ENCODE measurements at regions not wholly inside any gene's neighbourhood (a gene's known extent, or its start where the extent isn't known, plus 50 kb on each side); places are given as distances from the start of the nearest gene placed in this dataset.

DNA sequence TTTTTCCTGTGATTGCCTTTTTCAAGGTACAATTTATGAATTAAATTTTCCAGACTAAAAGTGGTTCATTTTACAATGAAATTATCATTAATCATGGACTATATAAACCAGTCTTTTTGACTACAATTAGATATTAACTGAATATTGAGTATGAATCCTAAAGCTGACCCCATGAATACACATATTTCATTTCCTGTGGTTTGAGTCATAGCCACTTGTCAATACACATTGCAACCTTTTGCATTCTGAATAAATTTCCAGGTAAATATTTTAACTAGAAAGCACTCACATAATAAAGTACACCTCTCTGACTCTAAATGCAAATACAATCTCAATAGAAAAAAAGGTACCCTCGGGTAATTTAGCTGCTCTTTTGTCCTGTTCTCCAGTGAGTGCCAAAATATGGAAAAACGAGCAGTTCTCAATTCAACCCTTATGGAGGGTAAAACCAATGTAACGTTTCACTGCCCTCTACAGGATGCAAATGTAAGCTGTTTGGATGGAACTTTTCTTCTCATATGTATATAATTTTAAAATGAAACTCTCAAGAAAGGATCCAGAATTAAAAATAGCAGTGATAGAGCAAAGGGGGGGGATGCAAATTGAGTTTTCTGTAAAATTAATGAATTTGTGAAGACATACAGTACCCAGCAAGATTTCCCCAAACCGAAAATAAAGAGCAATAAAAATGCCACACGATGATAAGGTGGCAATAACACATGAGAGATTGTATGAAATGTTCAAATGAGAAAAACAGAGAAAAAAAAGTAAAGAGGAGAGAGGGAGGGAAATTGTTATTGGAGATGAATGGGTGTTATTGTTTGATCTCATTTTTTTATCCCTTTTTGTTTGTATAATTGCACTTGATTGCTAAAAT is 1795.7 kb upstream of the PIK3C3 start:
- TF ChIP-seq SIN3A (IDR thresholded peaks at IDR 0.05; ENCODE audit: borderline replicate concordance, insufficient read depth, low read length) (no peak), POLR2AphosphoS5 (IDR thresholded peaks at IDR 0.05; ENCODE audit: low read depth, low read length) (no peak), TAF1 (IDR thresholded peaks at IDR 0.05; ENCODE audit: borderline replicate concordance, insufficient read depth, low read length) (no peak), FOXP2 (optimal IDR thresholded peaks at IDR 0.05; ENCODE audit: borderline replicate concordance, extremely low read depth, extremely low read length, insufficient read depth) (no peak)
- TF ChIP-seq, protein P1, sequence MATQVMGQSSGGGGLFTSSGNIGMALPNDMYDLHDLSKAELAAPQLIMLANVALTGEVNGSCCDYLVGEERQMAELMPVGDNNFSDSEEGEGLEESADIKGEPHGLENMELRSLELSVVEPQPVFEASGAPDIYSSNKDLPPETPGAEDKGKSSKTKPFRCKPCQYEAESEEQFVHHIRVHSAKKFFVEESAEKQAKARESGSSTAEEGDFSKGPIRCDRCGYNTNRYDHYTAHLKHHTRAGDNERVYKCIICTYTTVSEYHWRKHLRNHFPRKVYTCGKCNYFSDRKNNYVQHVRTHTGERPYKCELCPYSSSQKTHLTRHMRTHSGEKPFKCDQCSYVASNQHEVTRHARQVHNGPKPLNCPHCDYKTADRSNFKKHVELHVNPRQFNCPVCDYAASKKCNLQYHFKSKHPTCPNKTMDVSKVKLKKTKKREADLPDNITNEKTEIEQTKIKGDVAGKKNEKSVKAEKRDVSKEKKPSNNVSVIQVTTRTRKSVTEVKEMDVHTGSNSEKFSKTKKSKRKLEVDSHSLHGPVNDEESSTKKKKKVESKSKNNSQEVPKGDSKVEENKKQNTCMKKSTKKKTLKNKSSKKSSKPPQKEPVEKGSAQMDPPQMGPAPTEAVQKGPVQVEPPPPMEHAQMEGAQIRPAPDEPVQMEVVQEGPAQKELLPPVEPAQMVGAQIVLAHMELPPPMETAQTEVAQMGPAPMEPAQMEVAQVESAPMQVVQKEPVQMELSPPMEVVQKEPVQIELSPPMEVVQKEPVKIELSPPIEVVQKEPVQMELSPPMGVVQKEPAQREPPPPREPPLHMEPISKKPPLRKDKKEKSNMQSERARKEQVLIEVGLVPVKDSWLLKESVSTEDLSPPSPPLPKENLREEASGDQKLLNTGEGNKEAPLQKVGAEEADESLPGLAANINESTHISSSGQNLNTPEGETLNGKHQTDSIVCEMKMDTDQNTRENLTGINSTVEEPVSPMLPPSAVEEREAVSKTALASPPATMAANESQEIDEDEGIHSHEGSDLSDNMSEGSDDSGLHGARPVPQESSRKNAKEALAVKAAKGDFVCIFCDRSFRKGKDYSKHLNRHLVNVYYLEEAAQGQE (IDR thresholded peaks at IDR 0.05; ENCODE audit: insufficient read depth in 1 of 2, low read depth in 2 of 2, low read length in 2 of 2): no peak

DNA sequence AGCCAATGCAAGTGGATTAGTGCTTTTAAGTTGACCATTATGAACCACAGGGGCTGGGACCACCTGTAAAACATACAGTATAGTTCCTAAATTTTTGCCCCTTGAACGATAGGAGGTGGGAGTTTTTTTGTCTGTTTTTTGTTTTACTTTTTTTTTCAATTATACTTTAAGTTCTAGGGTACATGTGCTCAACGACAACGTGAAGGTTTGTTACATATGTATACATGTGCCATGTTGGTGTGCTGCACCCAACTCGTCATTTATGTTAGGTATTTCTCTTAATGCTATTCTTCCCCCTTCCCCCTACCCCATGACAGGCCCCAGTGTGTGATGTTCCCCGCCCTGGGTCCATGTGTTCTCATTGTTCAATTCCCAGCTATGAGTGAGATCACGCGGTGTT is 1797.9 kb upstream of the PIK3C3 start:
- no peak for TF ChIP-seq FOXP2 (optimal IDR thresholded peaks at IDR 0.05; ENCODE audit: borderline replicate concordance, extremely low read depth, extremely low read length, insufficient read depth)
- TF ChIP-seq SIN3A (IDR thresholded peaks at IDR 0.05; ENCODE audit: borderline replicate concordance, insufficient read depth, low read length): no peak
- TF ChIP-seq, protein P1 (IDR thresholded peaks at IDR 0.05; ENCODE audit: insufficient read depth in 1 of 2, low read depth in 2 of 2, low read length in 2 of 2): no peak
- TF ChIP-seq POLR2AphosphoS5 (IDR thresholded peaks at IDR 0.05; ENCODE audit: low read depth, low read length): no peak
- TF ChIP-seq TAF1 (IDR thresholded peaks at IDR 0.05; ENCODE audit: borderline replicate concordance, insufficient read depth, low read length): no peak

DNA sequence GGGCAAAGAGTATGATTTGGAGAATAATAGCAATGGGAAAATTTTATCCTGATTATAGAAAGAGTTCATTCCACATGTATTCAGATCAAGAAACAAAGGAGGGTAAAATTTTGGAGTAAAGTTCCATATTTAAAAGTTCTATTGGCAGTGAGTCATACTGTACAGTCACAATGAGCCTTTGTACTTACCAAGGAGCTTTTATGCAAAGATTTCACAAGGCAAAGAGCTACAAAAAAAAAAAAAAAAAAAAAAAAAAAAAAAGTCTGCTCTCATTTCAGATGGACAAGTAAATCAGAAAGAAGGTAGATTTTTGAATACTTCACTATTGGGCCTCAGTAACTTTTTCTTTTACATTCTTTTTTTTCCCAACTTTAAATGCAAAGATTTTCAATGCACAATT is 1802.2 kb upstream of the PIK3C3 start:
- TF ChIP-seq TAF1 (IDR thresholded peaks at IDR 0.05; ENCODE audit: borderline replicate concordance, insufficient read depth, low read length): no peak

DNA sequence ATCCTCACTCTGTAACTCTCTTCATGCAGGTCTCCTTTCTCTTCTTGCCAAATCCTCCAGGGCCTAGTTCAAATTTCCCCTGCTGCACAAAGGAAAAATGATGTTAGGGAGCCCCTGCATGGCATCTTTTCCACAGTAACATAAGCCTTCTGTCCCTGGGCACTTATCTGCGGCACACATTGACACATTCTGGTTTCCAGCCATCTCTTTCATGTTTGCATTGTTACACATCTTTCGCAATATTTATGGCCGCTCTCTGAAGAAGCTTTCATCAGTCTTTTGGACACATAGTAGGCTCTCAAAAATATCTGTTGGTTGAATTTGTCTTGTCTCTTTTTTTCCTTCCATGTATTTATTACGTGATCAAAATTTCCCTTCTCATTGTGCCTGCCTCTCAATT is 1806.1 kb upstream of the PIK3C3 start:
- no peak for TF ChIP-seq POLR2AphosphoS5 (IDR thresholded peaks at IDR 0.05; ENCODE audit: low read depth, low read length)
- TF ChIP-seq TAF1 (IDR thresholded peaks at IDR 0.05; ENCODE audit: borderline replicate concordance, insufficient read depth, low read length): no peak
- TF ChIP-seq FOXP2 (optimal IDR thresholded peaks at IDR 0.05; ENCODE audit: borderline replicate concordance, extremely low read depth, extremely low read length, insufficient read depth): no peak
- TF ChIP-seq, protein P1 (IDR thresholded peaks at IDR 0.05; ENCODE audit: insufficient read depth in 1 of 2, low read depth in 2 of 2, low read length in 2 of 2): no peak
- no peak for TF ChIP-seq SIN3A (IDR thresholded peaks at IDR 0.05; ENCODE audit: borderline replicate concordance, insufficient read depth, low read length)

DNA sequence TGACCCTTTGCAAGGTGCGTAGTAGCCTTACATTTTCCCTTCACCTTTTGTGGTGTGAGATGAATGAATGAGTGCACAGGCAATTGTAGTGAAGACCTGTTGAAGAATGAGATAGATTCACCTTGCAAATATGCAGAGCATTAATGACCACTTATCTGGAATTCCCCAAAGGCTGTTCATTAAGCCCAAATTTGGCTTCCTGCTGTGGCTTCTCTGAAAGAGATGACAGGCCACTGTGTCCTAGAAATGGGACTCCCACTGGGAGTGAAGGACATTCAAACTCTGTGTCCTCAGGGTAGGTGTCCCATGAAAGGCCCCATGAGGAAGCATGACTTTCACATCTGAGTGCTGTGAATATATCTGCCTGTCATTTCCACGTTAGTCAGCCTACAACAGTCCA is 1821.8 kb upstream of the PIK3C3 start:
- TF ChIP-seq SIN3A (IDR thresholded peaks at IDR 0.05; ENCODE audit: borderline replicate concordance, insufficient read depth, low read length) (no peak), FOXP2 (optimal IDR thresholded peaks at IDR 0.05; ENCODE audit: borderline replicate concordance, extremely low read depth, extremely low read length, insufficient read depth) (no peak), POLR2AphosphoS5 (IDR thresholded peaks at IDR 0.05; ENCODE audit: low read depth, low read length) (no peak), TAF1 (IDR thresholded peaks at IDR 0.05; ENCODE audit: borderline replicate concordance, insufficient read depth, low read length) (no peak)
- TF ChIP-seq, protein P1 (IDR thresholded peaks at IDR 0.05; ENCODE audit: insufficient read depth in 1 of 2, low read depth in 2 of 2, low read length in 2 of 2): no peak

Measured in PFSK-1 (cell line).